K562 (cell line): ENCODE measurements at regions not wholly inside any gene's neighbourhood (a gene's known extent, or its start where the extent isn't known, plus 50 kb on each side); places are given as distances from the start of the nearest gene placed in this dataset.

Source experiments
- ATAC-seq: fragments of 200-7000 bp; cut with Tn5 transposase; 3 replicates; pipeline ENCODE4 v1.9.1; 2020; ENCODE audit warnings: moderate library complexity
- BruUV-seq: library from RNA; stranded (reverse); fragments of 400-500 nt; replicated peaks from 2 replicates; lab custom pipeline; 2021; lab: Mats Ljungman, UMichigan
- CTCF ChIA-PET: fragments of 300-600 bp; formaldehyde crosslinking; extraction: SDS; loops from one replicate; lab custom pipeline; 2021; ENCODE audit warnings: low intra/inter-chr PET ratio; lab: Yijun Ruan, JAX
- POLR2A ChIA-PET: fragments of 300-600, 350-650 bp; sonication (Branson Sonifier 250); formaldehyde crosslinking; extraction: SDS; loops from one replicate; lab custom pipeline; 2021; ENCODE audit warnings: antibody characterized with exemption, inconsistent platforms; lab: Yijun Ruan, JAX
- DNase-seq, 4 experiments: peaks; one replicate each; pipeline versions ENCODE4 v3.0.0 to v3.0.0-alpha.2; 2011 to 2018; ENCODE audit warnings: low spot score in 3 of 4, mixed read lengths in 3 of 4; ENCODE audit errors: extremely low read depth in 1 of 4
- FAIRE-seq: peaks from 2 replicates; lab custom pipeline; 2011; peaks lifted over from hg19 to GRCh38; lab: Jason Lieb, UNC
- H2AFZ ChIP-seq: 2 replicates; pipeline ENCODE4 v1.6.0; 2011; ENCODE audit warnings: low read depth, low read length, control low read depth, inconsistent platforms
- H3K27ac ChIP-seq: fragments of 200-600 bp; 3 replicates; pipeline ENCODE4 v1.8.0; 2011; ENCODE audit warnings: low read depth, mild to moderate bottlenecking, control low read depth, inconsistent platforms, low read length, moderate library complexity, mixed read lengths; ENCODE audit errors: extremely low read depth
- H3K27me3 ChIP-seq, 2 experiments: fragments of 300-600 bp in 1 of 2; 2 replicates in 1 of 2; 3 replicates in 1 of 2; pipeline versions ENCODE4 v1.6.0 to v1.8.0; 2011; ENCODE audit warnings: inconsistent platforms in 2 of 2, low read length in 2 of 2, mild to moderate bottlenecking in 1 of 2, mixed read lengths in 1 of 2, moderate library complexity in 1 of 2; ENCODE audit not compliant: control insufficient read depth in 2 of 2, insufficient read depth in 2 of 2
- H3K36me3 ChIP-seq: fragments of 300-600 bp; 3 replicates; pipeline ENCODE4 v1.8.0; 2011; ENCODE audit warnings: mild to moderate bottlenecking, low read length, inconsistent platforms; ENCODE audit not compliant: control insufficient read depth, insufficient read depth
- H3K4me1 ChIP-seq, 2 experiments: fragments of 200-600 bp in 1 of 2; replicated peaks in 1 of 2; 2 replicates in 1 of 2; 3 replicates in 1 of 2; pipeline versions ENCODE4 v1.5.1 to v1.8.0; 2011; ENCODE audit warnings: inconsistent platforms in 2 of 2, low read length in 2 of 2, mild to moderate bottlenecking in 1 of 2, mixed read lengths in 1 of 2, moderate library complexity in 1 of 2; ENCODE audit not compliant: control insufficient read depth in 2 of 2, insufficient read depth in 2 of 2
- H3K4me2 ChIP-seq: 2 replicates; pipeline ENCODE4 v1.6.1; 2011; ENCODE audit warnings: low read length, control low read depth, inconsistent platforms, mixed read lengths; ENCODE audit not compliant: insufficient read depth
- H3K4me3 ChIP-seq: fragments of 200-600 bp; sonication (generic), shearing (Covaris generic); 2 replicates; pipeline ENCODE4 v1.5.1; 2016; ENCODE audit warnings: control low read depth, inconsistent platforms
- H3K79me2 ChIP-seq: fragments of 200-600 bp; 3 replicates; pipeline ENCODE4 v1.8.0; 2011; ENCODE audit warnings: low read length, inconsistent platforms; ENCODE audit not compliant: control insufficient read depth, insufficient read depth
- H3K9ac ChIP-seq, 2 experiments: 2 replicates each; pipeline versions ENCODE4 v1.6.0 to v1.6.1; 2011; ENCODE audit warnings: low read depth in 2 of 2, low read length in 2 of 2, control low read depth in 1 of 2, inconsistent platforms in 1 of 2, mild to moderate bottlenecking in 1 of 2, mixed read lengths in 1 of 2; ENCODE audit not compliant: insufficient read depth in 1 of 2
- H3K9me1 ChIP-seq: one replicate; pipeline ENCODE4 v1.6.0; 2011; ENCODE audit warnings: inconsistent platforms, mild to moderate bottlenecking, low read length, moderate library complexity; ENCODE audit not compliant: control insufficient read depth, insufficient read depth
- H3K9me3 ChIP-seq: replicated peaks from 2 replicates; pipeline ENCODE4 v1.5.1; 2011; ENCODE audit warnings: low read depth, low read length, inconsistent platforms; ENCODE audit not compliant: control insufficient read depth, insufficient read depth
- H4K20me1 ChIP-seq: replicated peaks from 2 replicates; pipeline ENCODE4 v1.6.1; 2011; ENCODE audit warnings: low read length, inconsistent platforms, mixed read lengths; ENCODE audit not compliant: control insufficient read depth, insufficient read depth
- FOXA3 ChIP-seq, 2 experiments: fragments of 450-650 bp in 1 of 2; sonication (generic) in 1 of 2; formaldehyde crosslinking; IDR thresholded peaks in 1 of 2; conservative IDR thresholded peaks in 1 of 2; 2 replicates each; pipeline versions ENCODE4 v1.4.0 to v1.8.0; 2020 to 2022; ENCODE audit warnings: mild to moderate bottlenecking in 2 of 2, missing genetic modification reagents in 1 of 2
- ID3 ChIP-seq, 2 experiments: fragments of 250-450 bp in 1 of 2; fragments of 450-650 bp in 1 of 2; sonication (Bioruptor Pico) in 1 of 2; IDR thresholded peaks; 2 replicates each; pipeline versions ENCODE4 v1.6.1 to v1.8.0; 2016 to 2021; ENCODE audit warnings: mild to moderate bottlenecking in 2 of 2, moderate library complexity in 2 of 2, missing compliant biosample characterization in 1 of 2, missing genetic modification characterization in 1 of 2
- PKNOX1 ChIP-seq: fragments of 450-650 bp; IDR thresholded peaks from 2 replicates; pipeline ENCODE4 v1.6.1; 2016
- SRF ChIP-seq, 2 experiments: fragments of 250-450, 450-650 bp in 1 of 2; sonication (Bioruptor Pico) in 1 of 2; sonication (generic) in 1 of 2; formaldehyde crosslinking; IDR thresholded peaks; 2 replicates each; pipeline versions ENCODE4 v1.5.0 to v1.5.1; 2020 to 2022; ENCODE audit warnings: mild to moderate bottlenecking in 1 of 2, missing genetic modification reagents in 1 of 2
- TEAD4 ChIP-seq, 2 experiments: sonication (generic) in 1 of 2; formaldehyde crosslinking in 1 of 2; IDR thresholded peaks; 2 replicates each; pipeline versions ENCODE4 v1.6.1 to v1.8.0; 2012 to 2022; ENCODE audit warnings: borderline replicate concordance in 1 of 2, inconsistent platforms in 1 of 2, low read length in 1 of 2, mild to moderate bottlenecking in 1 of 2, missing genetic modification reagents in 1 of 2
- THRB ChIP-seq: fragments of 450-650 bp; formaldehyde crosslinking; conservative IDR thresholded peaks from 2 replicates; pipeline ENCODE4 v1.4.0; 2022; ENCODE audit warnings: mild to moderate bottlenecking, missing genetic modification characterization
- XRCC4 ChIP-seq: IDR thresholded peaks from one replicate; pipeline ENCODE4 v1.6.1; 2011; ENCODE audit not compliant: insufficient read depth, insufficient read length; ENCODE audit errors: extremely low read depth
- ZNF431 ChIP-seq: sonication (generic); formaldehyde crosslinking; IDR thresholded peaks from 2 replicates; pipeline ENCODE4 v1.8.0; 2022; ENCODE audit warnings: mild to moderate bottlenecking, missing genetic modification reagents
- ZNF444 ChIP-seq: fragments of 250-450 bp; sonication (Bioruptor Pico); IDR thresholded peaks from 2 replicates; pipeline ENCODE4 v1.4.0; 2020; ENCODE audit warnings: mild to moderate bottlenecking, moderate library complexity
- ZNF511 ChIP-seq: sonication (generic); formaldehyde crosslinking; IDR thresholded peaks from 2 replicates; pipeline ENCODE4 v1.8.0; 2022; ENCODE audit warnings: mild to moderate bottlenecking, missing genetic modification reagents
- ZNF695 ChIP-seq: fragments of 450-650 bp; formaldehyde crosslinking; IDR thresholded peaks from 2 replicates; pipeline ENCODE4 v1.4.0; 2020; ENCODE audit warnings: mild to moderate bottlenecking, moderate library complexity
- WGBS: fragments of 100-300 bp; shearing (Covaris generic); methylation state at CpG from one replicate; pipeline ENCODE4 v1.1.6; 2016; ENCODE audit warnings: low coverage, mixed read lengths; ENCODE audit not compliant: insufficient coverage; ENCODE audit errors: missing lambda C conversion rate; 5-methylcytosine and 5-hydroxymethylcytosine counted together
- in situ Hi-C: fragments of 300-500 bp; cut with MboI; formaldehyde crosslinking; loops from 4 replicates; pipeline ENCODE4 v1.15.0; 2018; ENCODE audit warnings: inconsistent platforms, mixed read lengths
- intact Hi-C: fragments of 100-400 bp; cut with micrococcal nuclease; formaldehyde crosslinking; loops from 2 replicates; pipeline ENCODE4 v1.14.2; 2022

- no peak for ATAC-seq
- Histone ChIP-seq H3K79me2 (no peaks in the 10 kb centered on the region), H3K9me1 (no peaks in the 10 kb centered on the region), H4K20me1 (no peaks in the 10 kb centered on the region), H3K4me2 (no peak overlapping the region), H2AFZ (no peak overlapping the region), H3K27ac (no peak overlapping the region), H3K4me1 (no peaks in the 10 kb centered on the region), H3K9me3 (no peaks in the 10 kb centered on the region), H3K36me3 (no peaks in the 10 kb centered on the region), H3K27me3 (no peaks in the 10 kb centered on the region), H3K9ac (no peak overlapping the region), H3K4me3 (no peak overlapping the region)
- BruUV-seq: no TSS peak
- 3% methylated on average over 2 of the region's 2 CpGs for WGBS
- no peak for TF ChIP-seq ZNF431 (CRISPR knock-in tag)
- TF ChIP-seq PKNOX1: 0 out of 2 replicates have a peak, but pooled peaks have one; percentile 20
- no peak for TF ChIP-seq FOXA3 (CRISPR knock-in tag; conservative IDR thresholded peaks at IDR 0.05 in 1 of 2, IDR thresholded peaks at IDR 0.05 in 1 of 2)
- TF ChIP-seq ZNF444 (CRISPR knock-in tag): no peak
- ChIA-PET POLR2A (no interaction called here), CTCF (no interaction called here)
- FAIRE-seq: no peak
- no peak for DNase-seq
- in situ Hi-C loops (no loop called here), intact Hi-C loops (no loop called here)
These were observed 464.2 kb downstream of the MEIS1 start for GRCh38 chr2:66899109-66899508.

- ChIA-PET POLR2A (no interaction called here), CTCF (no interaction called here)
- H4K20me1 ChIP-seq: no peaks in the 10 kb centered on the region
- no peak overlapping the region for H3K4me2 ChIP-seq
- no TSS peak for BruUV-seq
- H3K4me1 ChIP-seq: no peaks in the 10 kb centered on the region
- TF ChIP-seq TEAD4 (IDR thresholded peaks at IDR 0.05; ENCODE audit: low read length) (no peak), TEAD4 (CRISPR knock-in tag; IDR thresholded peaks at IDR 0.05; ENCODE audit: borderline replicate concordance) (no peak), XRCC4 (no peak), ZNF511 (no peak), THRB (CRISPR knock-in tag) (no peak), SRF (CRISPR knock-in tag; IDR thresholded peaks at IDR 0.05) (no peak), ZNF695 (CRISPR knock-in tag) (no peak), ID3 (CRISPR knock-in tag; IDR thresholded peaks at IDR 0.05) (no peak), ID3 (tag; IDR thresholded peaks at IDR 0.05) (no peak)
- FAIRE-seq: no peak
- in situ Hi-C loops (no loop called here), intact Hi-C loops (no loop called here)
- H3K4me3 ChIP-seq: no peak overlapping the region
- H2AFZ ChIP-seq: no peak overlapping the region
- no peaks in the 10 kb centered on the region for H3K27me3 ChIP-seq
- no peaks in the 10 kb centered on the region for H3K36me3 ChIP-seq
- no peak overlapping the region for H3K9ac ChIP-seq
- no peak for ATAC-seq
- no peaks in the 10 kb centered on the region for H3K9me3 ChIP-seq
- DNase-seq: no peak
- H3K27ac ChIP-seq: no peak overlapping the region
- no peaks in the 10 kb centered on the region for H3K9me1 ChIP-seq
- H3K79me2 ChIP-seq: no peaks in the 10 kb centered on the region
These were observed 464.7 kb downstream of the MEIS1 start for GRCh38 chr2:66899648-66900047.
